WI38 (cell line): ENCODE measurements at regions not wholly inside any gene's neighbourhood (a gene's known extent, or its start where the extent isn't known, plus 50 kb on each side); places are given as distances from the start of the nearest gene placed in this dataset.

Experiments
- H3K4me3 ChIP-seq: 2 replicates; pipeline ENCODE4 v1.5.1; 2011; ENCODE audit warnings: low read depth, mild to moderate bottlenecking, control low read depth, low read length
- TF ChIP-seq, protein P1 (sequence below): IDR thresholded peaks from 2 replicates; pipeline ENCODE4 v1.5.1; 2012; ENCODE audit warnings: low read depth, mild to moderate bottlenecking, control low read depth, low read length

DNA sequence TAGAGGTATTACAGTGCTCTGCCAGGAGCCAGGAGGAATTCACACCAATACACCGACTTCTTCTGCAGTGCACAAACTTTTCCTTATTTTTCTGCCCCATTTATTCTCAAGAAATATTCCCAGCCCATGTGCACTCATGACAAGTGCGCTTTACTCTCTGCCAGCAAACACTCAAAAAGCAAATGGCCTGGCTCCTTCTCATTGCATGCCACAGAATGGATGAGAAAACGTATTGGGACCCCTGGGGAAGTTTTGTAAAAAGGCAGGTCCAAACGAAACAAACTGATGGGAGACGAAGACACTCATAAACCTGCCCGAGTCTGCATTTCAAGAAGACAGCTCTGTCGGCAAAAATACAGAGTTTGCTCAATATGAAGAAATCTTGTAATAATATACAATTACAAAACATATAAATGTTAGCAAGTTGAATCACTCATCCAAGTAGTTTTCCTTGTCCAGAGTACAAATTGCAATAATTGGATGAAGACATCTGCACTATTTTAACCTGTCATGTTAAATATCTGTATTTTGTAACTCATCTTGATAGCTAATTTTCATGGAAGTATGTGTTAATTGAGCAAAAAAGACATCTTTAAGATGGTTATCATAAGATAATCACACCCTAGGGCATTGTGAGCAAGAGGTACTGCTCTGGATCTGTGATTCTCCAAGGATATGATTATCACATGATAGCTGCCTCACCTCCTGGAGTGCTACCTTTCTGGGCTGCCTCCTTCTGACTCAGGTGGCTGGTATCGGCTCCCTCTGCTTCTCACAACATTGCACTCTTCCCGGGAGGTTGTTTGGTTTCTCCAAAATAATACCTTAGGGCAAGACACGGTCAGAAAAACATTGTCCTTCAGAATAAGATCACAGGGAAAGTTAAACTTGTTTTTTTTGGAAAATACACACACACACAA, 260.8 kb upstream of the G2E3 start:
- H3K4me3 ChIP-seq = no peak overlapping the region
- TF ChIP-seq, protein P1, sequence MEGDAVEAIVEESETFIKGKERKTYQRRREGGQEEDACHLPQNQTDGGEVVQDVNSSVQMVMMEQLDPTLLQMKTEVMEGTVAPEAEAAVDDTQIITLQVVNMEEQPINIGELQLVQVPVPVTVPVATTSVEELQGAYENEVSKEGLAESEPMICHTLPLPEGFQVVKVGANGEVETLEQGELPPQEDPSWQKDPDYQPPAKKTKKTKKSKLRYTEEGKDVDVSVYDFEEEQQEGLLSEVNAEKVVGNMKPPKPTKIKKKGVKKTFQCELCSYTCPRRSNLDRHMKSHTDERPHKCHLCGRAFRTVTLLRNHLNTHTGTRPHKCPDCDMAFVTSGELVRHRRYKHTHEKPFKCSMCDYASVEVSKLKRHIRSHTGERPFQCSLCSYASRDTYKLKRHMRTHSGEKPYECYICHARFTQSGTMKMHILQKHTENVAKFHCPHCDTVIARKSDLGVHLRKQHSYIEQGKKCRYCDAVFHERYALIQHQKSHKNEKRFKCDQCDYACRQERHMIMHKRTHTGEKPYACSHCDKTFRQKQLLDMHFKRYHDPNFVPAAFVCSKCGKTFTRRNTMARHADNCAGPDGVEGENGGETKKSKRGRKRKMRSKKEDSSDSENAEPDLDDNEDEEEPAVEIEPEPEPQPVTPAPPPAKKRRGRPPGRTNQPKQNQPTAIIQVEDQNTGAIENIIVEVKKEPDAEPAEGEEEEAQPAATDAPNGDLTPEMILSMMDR = no peak

DNA sequence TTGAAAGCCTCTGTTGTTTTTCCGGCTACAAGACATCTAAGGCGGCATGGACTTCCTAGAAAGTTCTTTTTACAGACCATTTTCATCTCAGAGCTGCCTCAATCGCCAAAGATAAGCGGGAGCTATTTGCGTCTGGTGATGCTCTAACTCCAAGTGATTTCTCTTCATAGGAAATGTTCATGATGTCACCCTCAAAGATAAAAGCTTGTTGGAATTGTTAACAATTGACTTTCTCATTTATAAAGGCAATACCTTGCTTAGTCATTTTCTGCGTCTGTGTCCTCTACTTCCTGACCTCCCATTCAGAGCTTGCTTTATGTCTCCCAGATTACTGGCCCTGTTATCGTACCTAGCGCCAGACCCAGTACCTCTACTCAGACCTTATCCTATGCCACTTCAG, 259.0 kb upstream of the G2E3 start:
- TF ChIP-seq, protein P1 = no peak
- H3K4me3 ChIP-seq = no peak overlapping the region

DNA sequence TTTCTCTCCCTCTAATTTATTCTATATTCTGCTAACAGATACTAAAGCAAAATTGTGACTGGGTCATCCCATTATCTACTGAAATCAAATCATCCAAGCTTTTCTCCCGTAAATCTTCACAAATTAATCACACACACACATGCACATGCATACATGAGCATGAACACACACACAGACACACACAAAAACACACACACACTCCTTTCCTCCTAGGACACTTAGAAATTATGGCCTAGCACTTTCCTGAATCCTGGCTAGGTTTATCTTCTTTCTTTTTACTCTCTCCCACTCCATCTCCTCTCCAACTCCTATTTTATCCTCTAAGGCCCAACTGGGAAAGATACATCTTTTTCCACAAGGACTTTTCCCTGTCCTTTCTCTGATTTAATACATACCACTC, 255.6 kb upstream of the G2E3 start:
- H3K4me3 ChIP-seq = no peak overlapping the region
- TF ChIP-seq, protein P1 = no peak

DNA sequence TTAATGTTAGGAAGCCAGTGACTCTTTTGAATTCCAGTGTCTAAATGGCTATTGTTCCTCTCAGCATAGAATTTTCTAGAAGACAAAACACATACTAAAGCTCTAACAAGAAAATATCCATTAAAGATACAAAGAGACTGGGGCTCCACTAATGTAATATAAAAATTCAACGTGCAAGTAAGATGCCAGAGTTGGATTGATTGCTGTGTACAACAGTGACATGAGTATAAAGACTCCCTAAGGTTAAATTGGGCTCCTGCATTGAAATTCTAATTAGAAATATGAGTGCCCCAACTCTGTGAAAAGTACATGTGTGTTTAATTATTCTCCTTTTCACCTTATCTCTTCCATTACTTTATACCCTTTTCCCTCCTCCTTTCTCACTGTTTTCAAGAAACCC, 253.6 kb upstream of the G2E3 start:
- TF ChIP-seq, protein P1 = no peak

DNA sequence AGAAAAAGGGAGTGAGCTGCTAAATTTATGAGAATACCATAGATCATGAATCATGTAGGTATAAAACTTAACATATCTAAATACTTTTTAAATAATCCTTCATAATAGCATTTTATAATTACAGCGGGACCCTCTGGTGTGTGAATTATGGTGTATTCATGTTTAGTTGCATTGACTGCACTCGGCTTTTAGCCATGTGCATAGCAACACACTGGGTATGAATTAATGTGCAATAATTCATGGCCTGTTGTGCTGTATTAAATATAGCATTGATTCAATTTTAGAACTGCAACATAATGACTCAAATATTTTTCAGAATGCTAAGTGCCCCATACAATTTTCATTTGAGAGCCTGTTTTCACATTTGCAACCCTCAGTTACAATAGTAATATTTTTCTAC, 249.6 kb upstream of the G2E3 start:
- TF ChIP-seq, protein P1 = no peak
- no peak overlapping the region for H3K4me3 ChIP-seq

More for the DNA sequence above, 253.6 kb upstream of the G2E3 start:
- no peak overlapping the region for H3K4me3 ChIP-seq

DNA sequence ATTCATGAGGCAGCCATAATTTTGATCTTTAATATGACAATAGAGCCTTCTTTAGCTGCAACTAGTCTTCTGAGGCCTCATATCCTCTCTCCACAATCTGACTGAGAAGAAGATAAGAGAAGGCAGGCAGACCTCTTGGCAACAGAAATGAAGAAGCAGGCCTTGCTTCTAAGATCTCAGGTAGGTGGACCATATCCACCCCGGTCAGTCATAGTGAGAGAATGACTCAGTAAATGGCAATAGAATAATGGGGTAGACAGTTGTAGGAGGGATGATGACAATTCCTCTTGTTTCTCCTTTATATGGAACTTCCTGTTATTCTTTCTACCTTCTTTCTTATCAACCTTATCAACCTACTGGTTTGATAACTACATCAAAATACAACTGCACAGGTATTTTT, 246.7 kb upstream of the G2E3 start:
- H3K4me3 ChIP-seq = no peak overlapping the region
- TF ChIP-seq, protein P1 = no peak

DNA sequence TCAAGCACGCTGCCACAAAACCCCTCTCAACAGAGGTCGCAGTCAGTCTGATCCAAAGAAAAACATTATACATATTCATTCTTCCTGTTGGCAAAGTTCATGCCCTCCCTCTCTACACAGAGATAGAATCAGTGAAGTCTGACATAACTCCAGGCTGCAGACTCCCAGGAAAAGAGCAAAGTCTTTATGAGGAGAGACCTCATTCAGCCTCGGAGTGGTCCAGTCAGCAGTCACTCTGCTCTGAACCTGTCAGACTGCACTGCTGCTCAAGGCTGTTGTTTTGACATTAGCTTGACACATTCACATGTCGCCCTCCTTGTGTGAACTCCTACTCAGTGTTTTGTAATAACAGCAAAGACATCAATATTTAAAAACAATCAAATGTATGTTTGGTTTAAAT, 241.2 kb upstream of the G2E3 start:
- H3K4me3 ChIP-seq = no peak overlapping the region
- TF ChIP-seq, protein P1 = no peak
